Esophagus muscularis mucosa (tissue), 4 donors: ENCODE measurements at regions not wholly inside any gene's neighbourhood (a gene's known extent, or its start where the extent isn't known, plus 50 kb on each side); places are given as distances from the start of the nearest gene placed in this dataset.

Experiments
- CTCF ChIP-seq, 3 experiments: fragments of 200-600 bp in 2 of 3; fragments of 450-650 bp in 1 of 3; sonication (generic) in 2 of 3; IDR thresholded peaks; one replicate each; pipeline ENCODE4 v1.5.1; 2017 to 2019; ENCODE audit warnings: antibody characterized with exemption in 3 of 3, mild to moderate bottlenecking in 2 of 3, moderate library complexity in 1 of 3
- EP300 ChIP-seq: sonication (generic); formaldehyde crosslinking; IDR thresholded peaks from one replicate; pipeline ENCODE4 v1.6.1; 2017; ENCODE audit warnings: antibody characterized with exemption
- POLR2A ChIP-seq: fragments of 450-650 bp; IDR thresholded peaks from one replicate; pipeline ENCODE4 v1.6.1; 2017; ENCODE audit warnings: antibody characterized with exemption, moderate library complexity, mild to moderate bottlenecking, low read depth

GRCh38 chr7:33729726-33730125 is 175.6 kb upstream of the BMPER start:
- no peak for TF ChIP-seq EP300
- TF ChIP-seq POLR2A = no peak
- no peak for TF ChIP-seq CTCF (IDR thresholded peaks at IDR 0.05)
